SW 1271 (cell line): ENCODE measurements at regions not wholly inside any gene's neighbourhood (a gene's known extent, or its start where the extent isn't known, plus 50 kb on each side); places are given as distances from the start of the nearest gene placed in this dataset.

ENCODE experiments used
- DNase-seq, 2 experiments: peaks; one replicate each; lab custom pipeline; 2025; lab: John Stamatoyannopoulos, UW

- no peak for DNase-seq
Measured at GRCh38 chr18:78725426-78725825, 254.2 kb upstream of the SALL3 start.

- DNase-seq: no peak
Measured at GRCh38 chr18:78726326-78727056, 253.1 kb upstream of the SALL3 start.

GRCh38 chr18:78727057-78727739 is 252.4 kb upstream of the SALL3 start:
- DNase-seq: no peak

DNA sequence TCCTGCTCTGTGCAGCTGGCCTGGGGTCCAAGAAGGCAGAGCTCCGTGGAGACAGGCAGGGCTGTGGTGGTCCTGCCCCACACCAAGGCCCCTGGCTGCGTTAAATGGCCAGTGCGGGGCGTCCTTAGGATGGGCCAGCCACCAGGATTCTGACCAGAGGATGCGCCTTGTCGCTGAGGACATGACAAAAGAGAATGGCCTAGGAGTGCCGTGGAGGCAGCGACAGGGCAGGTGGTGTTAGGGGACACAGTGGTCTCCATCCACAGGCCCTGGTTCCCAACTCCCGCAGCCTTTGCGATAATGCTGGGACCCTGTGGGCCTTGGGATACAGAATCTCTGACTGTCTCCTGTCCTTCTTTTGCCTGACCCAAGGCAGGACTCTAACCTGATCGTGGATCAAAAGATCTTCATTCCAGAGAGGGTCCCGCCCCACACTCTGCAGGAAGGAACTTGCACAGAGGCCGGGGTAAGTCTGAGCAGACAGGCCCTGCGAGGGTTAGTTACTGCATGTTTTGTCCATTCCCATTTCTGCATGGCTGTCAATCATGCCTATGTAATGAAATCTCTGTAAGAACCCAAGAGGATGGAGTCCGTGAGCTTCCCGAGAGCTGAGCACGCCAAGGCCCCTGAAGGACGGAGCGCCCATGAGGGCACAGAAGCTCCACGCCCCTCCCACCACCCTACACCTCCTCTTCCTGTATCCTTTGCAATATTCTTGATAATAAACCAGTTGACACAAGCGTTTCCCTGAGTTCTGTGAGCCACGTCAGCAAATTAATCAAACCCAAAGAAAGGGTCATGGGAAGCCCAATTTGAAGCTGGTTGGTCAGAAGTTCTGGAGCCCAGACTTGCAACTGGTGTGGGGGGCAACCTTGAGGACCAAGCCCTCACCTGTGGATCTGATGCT is 251.5 kb upstream of the SALL3 start:
- no peak for DNase-seq

DNA sequence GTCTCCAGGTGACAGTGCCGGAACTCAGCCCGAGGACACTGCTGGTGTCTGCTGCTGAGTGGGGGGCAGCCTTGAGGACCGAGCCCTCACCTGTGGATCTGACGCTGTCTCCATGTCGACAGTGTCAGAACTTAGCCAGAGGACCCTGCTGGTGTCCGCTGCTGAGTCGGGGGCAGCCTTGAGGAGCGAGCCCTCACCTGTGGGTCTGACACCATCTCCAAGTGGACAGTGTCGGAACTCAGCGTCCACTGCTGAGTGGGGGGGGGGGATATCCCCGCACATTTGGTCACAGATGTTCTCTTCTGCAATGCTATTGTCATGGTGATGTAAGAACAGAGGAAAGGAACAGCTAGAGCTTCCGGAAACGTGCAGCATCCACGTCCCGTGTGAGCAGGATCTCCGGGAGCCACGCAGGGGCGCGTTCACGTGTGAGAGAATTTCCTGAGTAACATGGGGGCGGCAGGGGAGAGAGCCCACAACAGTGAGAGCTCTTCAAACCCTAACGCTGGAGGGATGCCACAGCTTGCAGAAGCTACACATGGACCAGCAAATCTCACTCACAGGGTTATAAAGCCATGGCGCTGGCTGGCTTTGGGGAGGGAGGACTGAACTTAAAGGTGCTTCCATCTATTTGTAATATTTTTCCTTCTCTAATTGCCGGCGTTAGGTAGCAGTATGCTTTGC is 250.7 kb upstream of the SALL3 start:
- DNase-seq: no peak

DNA sequence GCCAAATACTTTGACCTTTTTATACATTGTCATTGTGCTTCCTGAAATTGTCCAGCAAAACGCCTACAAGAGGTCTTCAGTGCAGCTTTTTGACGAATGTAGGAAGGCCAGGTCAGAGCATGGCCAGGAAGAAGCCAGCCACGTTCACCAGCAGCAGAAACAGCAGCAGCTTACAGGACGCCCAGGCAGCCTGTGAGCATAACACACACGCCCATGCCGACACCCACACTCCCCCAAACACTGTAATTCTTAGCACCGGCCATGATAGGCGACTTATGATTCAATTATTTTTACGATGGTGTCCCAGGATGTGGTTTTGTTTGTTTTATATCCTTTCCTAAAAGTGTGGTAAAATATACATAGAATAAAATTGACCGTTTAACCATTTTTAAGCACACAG is 249.1 kb upstream of the SALL3 start:
- no peak for DNase-seq

DNA sequence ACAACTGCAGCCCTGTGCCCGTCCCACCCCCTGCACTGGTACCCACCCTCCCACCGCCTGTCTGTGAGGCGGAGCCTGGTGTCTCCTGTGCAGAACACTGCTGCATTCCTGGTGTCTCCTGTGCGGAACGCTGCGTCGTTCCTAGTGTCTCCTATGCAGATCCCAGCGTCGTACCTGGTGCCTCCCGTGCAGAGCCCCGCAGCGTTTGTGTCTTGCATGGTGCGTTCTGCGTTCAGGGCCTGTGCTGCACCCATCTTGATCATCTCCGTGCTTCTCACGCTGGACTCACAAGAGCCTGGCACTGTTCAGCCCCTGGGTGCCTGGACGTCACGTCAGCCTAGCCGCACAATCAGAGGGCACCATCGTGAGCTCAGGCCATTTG is 248.6 kb upstream of the SALL3 start:
- DNase-seq: no peak

DNA sequence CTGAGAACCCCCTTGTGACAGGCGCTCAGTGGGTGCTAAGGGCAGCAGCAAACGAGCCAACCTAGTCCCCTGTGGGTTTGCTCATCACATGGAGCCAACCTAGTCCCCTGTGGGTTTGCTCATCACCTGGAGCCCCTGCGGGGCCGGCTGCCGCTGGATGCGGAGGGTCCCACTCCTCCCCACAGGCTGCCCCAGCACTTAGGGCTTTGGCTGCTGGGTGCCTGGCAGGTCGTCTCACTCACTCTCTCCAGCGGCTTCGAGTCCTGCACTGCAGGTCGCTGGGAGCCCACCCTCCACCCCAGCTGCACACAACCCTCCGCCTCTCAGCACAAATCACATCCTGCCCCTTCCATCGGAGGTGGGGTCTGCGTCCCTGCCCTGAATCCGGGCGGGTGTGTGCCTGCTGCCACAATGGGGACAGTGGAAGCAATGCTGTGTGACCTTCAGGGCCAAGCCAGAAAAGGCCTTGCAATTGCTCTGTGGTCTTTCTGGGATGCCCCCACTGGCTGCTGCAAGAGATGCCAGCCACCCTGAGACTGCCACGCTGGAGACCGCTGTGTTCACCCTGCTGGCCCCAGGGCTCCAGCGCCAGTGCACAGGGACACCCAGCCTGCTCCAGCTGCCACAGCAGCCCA is 248.1 kb upstream of the SALL3 start:
- no peak for DNase-seq

GRCh38 chr18:78732273-78733210 is 247.1 kb upstream of the SALL3 start:
- DNase-seq: no peak

DNA sequence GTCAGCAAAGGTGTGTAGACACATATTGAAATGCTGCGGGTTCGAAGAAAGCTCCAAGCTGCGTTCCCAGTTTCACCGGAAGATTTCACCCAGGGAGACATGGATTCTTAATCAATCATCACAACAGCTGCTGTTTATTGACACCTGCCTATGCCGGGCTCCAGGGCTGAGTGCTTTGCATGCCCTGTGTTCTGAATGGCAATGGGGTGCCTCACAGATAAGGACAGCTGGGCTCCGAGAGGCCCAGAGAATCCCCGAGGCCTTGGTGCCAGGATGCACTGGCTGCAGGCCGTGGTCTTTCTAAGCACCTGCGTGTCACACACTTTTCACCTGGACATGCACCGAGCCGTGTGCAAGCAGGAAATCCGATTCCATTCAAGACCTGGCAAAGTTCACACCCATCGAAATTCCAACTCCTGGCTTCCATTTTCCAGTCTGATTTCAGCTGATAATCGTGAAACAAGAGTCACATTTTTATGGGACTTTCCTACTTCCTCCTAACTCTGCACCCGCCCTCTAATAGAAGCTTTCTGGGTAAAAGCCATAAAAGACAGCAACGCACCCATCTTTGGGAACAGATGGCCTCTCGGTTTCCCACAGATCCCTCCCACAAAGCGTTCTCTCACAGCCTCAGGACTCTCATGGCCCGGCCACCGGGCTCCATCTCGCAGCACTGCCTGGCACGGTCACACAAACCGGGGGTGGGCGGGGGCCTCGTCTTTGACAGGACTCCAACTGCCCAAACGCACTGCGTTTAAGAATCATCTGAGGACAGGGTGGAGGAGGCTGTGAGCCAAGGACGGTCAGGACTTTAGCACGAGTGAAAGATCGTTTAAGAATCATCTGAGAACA is 245.6 kb upstream of the SALL3 start:
- no peak for DNase-seq

GRCh38 chr18:78734614-78734945 is 245.0 kb upstream of the SALL3 start:
- no peak for DNase-seq

DNA sequence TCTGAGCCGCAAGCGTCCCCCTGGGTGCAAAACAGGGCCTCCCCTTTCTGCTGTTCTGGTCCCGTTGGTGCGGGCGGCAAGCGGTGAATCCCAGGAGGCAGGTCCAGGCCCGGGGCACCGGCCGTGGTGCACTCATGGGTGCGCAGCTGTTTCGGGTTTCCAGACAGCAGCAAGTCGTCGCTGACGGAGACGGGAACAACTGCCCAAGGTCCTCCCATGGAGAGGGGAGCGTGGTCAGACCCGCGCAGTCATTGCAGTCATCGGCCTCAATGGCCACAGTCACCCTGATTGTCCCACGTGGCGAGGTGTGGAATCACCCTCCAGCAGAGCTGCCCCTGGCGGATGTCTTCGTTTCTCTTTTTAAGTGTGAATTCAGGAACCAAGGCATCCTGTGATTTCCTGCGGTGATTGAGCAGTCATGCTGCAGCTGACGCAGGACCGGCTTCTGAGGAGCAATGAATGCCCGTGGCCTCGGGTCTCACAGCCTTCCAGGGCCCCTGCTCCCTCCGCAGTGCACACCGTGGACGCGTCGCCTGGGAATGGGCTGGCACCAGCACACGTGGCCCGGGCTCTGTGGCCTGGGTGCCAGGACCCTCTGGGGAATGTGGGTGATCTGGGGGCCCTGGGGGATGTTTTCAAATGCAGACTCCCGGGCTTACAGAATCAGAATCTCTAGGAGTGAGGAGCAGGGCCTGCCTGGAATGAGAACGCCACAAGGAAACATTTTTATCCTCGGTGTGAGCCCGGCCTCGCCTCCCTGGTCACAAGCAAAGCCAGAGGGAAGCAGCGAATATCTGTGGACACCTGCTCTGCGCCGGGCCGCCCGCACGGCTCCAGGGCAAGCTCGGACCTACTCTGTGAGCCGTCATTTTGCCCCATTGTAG is 244.2 kb upstream of the SALL3 start:
- DNase-seq: no peak

DNA sequence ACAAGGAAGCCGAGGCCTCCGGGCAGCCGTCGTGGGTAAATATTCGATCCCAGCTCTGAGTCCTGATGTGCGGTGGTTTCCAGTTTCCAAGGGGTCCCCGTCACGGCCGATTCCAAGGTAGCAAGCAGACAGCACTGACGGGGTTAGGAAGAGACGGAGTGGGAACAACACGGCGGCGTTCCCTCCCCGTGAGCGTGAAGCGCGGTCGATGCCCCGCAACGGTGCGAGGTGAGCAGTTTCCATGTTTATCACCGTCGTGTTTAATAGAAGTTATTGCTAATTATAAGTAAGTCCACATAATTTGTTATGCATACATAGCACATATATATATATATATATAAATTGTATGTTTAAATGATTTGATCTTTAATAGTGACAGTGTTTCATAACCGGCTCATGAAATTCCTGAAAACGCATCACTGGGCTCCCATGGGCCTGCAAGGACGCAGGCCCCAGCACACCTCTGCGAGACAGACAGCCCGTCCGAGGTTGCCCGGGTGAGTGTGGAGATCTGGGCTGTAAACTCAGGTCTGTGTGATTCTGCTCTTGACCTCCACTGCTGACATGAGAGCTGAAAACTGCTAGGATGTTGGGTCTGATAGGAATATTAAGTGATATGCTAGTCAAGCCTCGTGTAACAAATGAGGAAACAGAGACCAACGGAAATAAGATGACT is 243.5 kb upstream of the SALL3 start:
- no peak for DNase-seq

DNA sequence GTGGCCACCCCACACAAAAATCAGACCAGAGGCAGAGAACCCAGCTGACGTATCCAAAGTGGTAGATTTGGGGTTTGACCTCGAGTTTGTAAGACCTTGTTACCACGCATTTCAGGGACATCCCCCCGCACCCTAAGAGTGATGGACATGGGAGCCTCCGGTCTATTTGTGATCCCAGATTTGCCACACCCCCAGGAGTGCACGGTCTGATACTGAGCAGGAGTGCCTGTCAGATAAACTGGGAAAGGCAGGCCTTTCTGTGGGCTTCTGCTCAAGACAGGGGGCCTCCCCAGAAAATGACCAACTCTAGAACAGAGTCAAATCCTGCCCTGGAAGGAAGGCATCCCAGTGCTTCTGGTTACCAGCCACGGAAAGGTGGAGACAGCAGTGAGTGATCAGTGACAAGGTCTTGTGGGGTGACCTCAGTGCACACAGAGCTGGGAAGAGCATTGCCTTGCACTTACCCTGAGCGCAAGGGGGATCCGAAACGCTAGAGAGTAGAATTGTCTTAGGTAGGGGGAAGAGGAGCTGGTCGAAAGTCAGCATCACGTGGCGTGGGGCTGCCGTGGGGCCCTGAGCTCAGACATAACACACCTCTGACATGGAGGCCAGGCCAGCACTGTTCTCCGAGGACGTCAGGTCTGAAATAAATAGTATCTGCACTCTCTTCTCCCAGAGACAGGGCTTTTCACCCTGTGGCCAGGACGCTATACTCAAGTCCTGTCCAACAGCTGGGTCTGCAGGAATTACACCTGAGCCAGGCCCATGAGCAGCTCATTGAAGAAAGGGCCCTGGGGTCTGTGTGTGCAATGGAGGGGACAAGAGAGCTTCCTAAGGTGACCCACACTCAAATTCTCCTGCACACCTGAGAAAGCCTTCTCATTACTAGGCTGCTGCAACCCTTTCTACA is 242.4 kb upstream of the SALL3 start:
- no peak for DNase-seq

DNA sequence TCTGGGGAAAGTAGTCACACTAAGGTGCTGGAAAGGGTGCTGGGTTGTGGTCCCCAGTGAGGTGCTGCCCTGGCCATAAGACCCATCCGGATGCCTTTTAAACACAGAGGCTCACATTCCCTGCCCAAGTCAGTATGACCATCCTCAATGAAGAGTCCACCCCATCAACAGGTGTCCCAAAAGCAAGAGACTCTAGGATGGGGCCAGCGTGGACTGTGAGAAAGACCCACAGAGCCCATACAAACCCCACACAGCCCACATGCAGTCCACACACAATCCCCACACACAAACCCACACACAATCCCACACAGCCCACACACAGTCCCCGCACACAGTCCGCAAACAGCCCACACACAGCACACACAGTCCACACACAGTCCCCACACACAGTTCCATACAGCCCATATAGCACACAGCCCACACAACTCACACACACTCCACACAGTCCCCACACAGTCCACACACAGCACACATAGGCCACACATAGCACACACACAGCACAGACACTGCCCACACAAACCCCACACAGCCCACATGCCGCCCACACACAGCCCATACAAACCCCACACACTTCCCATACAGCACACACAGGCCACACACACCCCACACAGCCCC is 241.4 kb upstream of the SALL3 start:
- no peak for DNase-seq

DNA sequence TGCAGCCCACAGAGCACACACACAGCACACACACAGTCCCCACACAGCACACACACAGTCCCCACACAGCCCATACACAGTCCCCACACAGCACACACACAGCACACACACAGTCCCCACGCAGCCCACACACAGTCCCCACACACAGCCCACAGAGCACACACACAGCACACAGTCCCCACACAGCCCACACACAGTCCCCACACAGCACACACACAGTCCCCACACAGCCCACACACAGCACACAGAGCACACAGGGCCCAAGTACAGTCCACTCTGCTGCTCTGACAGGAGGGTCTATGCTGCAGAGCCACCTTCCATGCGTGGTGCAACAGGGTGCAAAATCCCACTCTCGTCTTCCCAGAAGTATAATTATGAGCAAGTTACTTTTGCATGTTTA is 240.5 kb upstream of the SALL3 start:
- no peak for DNase-seq
